ENCODE measurements at regions not wholly inside any gene's neighbourhood (a gene's known extent, or its start where the extent isn't known, plus 50 kb on each side); places are given as distances from the start of the nearest gene placed in this dataset.

DNA sequence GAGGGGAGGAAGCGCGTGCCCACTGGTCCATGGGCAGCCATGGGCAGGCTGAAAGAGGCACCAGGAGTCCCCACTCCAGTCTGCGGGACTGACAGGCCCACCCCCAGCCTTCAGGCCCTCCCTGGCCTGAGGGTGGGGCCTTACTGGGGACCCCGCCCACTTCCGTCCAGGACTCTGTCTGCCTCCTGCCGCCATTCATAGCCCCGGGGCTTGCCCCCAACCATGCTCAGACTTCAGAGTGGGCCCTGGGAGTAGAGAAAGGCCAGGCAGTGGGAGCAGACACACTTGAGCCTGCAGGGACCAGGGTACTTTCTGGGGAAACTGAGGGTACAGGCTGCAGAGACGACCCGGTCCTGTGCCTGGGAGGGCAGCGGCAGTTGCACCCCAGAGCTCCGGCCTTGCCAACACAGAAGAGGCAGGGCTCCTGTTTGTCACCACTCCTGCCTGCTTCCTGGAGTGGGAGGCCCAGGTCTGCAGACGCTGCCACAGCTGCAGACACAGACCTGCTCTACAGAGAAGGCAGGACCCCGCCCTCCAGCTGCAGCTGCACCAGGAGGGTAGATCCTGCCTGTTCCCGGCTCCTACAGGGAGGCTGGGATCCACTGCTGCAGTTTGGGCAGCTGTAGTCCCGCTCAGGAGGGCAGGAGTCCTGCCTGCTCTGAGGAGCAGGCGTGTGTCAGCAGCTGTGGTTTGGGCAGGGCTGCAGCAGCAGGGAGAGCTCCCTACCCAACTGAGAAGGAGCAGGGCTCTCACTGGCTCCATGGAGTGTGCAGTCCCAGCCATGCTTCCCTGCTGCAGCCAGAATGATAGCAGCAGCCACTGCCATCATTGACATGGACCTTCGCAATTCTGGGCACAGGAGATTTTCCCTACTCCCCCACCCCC lies 387.9 kb upstream of the ANO3 start:
- DNase-seq (ENCODE audit: low read depth in 2 of 3, low spot score in 2 of 3): no peak

DNA sequence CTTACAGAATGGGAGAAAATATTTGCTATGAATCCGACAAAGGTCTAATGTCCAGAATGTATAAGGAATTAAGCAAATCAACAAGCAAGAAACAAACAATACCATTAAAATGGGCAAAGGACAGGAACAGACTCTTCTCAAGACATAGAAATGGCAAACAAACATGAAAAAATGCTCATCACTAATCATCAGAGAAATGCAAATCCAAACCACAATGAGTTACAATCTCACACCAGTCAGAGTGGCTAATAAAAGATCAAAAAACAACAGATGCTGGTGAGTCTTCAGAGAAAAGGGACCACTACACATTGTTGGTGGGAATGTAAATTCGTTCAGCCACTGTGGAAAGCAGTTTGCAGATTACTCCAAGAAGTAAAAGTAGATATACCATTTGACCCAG lies 382.0 kb upstream of the ANO3 start:
- DNase-seq (ENCODE audit: low read depth in 2 of 3, low spot score in 2 of 3): no peak

DNA sequence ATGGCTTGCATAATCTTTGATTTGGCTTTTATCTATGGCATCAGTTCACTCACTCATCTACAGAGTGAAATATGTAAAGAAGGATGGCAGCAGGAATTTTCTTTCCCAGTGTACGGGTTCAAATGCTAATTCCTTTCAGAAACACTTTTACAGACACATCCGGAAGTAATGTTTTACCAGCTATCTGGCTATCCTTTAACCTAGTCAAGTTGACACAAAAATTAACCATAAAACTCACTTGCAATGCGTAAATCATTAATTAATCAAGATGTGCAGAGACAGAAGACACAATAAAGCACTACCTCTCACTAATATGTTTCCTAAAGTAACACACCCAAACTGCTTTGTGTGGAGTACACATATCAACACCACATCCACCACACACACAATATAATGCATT lies 378.9 kb upstream of the ANO3 start:
- no peak for DNase-seq (ENCODE audit: low read depth in 2 of 3, low spot score in 2 of 3)

DNA sequence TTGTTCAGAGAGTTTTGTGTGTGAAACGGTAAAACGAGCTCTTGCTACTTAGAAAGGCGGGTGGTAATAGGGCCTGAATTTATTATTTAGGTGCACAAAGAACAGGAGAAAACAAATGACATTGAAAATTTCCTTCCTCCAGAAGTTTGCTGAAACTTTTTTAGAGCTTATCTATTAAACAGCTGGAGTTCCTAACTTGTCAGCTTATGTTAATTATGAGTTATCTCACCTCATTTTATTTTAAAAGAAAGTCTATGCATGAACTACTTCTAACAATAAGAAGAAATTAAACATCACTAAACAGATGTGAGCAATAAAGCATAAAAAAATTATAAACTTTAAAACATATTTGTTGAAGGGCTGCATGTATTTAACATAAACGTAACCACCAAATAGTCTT lies 373.9 kb upstream of the ANO3 start:
- DNase-seq (ENCODE audit: low read depth in 2 of 3, low spot score in 2 of 3): no peak

DNA sequence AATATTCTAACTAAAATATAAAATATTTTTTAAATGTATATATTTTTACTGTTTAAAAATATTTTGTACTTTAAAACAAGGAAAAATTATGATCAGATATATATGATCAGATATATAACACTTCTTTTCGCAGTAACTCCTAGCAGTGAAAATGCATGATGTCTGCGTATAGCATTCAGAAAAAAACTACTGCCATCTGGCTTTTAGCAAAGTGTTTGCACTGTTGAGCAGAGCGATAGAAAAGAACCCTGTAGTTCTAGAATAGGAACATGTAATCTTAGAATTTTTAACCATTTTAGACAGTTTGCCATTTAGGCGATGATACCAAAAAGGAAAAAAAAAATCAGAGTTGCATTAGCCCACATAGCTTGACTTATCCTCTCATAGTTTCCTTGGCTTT lies 370.4 kb upstream of the ANO3 start:
- no peak for DNase-seq (ENCODE audit: low read depth in 2 of 3, low spot score in 2 of 3)

DNA sequence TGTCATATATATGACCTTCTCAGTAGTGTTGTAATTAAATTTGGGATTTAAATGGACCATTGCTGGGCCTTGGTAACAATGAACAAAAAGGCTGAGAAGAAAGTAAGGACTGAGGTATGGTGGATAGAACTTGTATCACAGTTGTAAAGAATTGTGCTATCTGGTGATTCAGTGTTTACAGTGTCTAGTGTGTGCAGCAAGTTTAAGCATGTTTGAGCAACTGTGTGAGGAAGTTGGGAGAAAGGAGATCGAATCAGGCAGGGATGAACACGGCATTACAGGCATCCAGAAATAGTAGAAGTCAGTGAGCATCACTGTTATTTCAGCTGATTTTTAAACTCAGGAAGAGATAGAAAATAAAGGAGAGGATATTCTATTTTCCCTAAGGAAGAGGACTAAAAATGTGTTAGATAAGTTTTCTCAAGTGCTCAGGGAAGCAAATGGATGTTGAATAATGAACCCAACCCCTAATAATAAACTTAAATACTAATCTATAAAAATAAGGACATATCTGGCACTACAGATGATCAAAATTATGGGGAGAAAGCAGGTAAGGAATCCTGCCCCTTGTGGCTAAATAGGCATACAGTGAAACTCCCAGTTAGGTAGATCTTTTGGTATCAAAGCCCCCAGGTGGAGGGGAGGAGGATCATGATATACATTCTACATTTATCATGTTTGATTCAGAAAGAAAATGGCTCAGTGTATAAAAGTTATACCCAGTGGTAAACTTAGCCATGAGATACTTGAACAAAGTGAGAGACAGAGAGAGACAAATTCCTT lies 361.0 kb upstream of the ANO3 start:
- DNase-seq (ENCODE audit: low read depth in 2 of 3, low spot score in 2 of 3): no peak

DNA sequence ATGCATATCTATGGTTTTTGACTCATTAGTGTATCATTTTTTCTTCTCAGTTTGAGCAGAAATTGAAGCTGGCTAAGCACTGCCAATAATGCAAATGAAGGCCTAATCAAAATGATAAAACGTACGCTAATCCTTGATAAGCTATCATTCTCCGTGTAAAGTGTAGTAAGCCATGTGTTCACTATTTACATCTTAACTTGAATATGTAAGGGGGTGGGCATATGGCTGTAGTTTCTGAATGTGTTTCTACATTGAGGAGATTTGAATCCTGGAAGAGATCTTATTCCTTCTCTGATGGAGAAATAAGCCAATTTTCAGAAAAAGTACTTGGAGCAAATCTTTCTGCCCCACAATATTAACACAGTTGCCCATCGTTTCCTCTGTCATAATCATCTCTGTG lies 351.8 kb upstream of the ANO3 start:
- DNase-seq (ENCODE audit: low read depth in 2 of 3, low spot score in 2 of 3): no peak

DNA sequence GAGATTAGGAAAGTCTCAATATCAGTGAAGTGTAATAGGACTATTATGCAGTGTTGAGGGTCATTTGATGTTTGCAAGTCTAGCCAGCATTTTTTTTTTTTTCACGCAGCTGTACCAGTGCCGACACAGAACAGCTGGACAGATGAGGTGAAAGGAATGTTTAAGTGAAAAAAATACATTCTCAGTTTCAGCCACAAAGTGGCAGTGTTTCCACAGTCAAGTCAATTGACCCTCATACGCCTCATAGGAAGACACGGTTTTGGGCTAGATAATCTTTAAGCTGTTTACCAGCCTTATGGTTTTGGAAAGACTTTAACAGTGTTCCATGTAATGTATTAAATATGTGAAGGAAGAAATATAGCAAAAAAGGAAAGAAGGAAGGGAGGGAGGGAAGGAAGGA lies 349.9 kb upstream of the ANO3 start:
- DNase-seq (ENCODE audit: low read depth in 2 of 3, low spot score in 2 of 3): no peak

DNA sequence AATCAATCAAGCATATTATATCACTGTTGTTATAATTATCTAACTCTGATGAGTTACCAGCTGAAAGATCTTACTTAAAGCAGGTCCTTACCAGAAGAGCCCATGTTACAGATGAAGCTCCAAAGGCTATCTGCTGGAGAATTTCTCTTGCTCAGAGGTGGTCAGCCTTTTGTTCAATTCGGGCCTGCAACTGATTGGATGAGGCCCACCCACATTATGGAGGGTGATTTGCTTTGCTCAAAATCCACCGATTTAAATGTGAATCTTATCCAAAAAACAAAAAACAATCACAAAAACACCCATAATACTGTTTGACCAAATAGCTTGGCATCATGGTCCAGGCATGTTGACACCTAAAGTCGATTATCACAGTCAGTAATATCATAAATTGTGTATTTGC lies 348.6 kb upstream of the ANO3 start:
- DNase-seq (ENCODE audit: low read depth in 2 of 3, low spot score in 2 of 3): no peak

DNA sequence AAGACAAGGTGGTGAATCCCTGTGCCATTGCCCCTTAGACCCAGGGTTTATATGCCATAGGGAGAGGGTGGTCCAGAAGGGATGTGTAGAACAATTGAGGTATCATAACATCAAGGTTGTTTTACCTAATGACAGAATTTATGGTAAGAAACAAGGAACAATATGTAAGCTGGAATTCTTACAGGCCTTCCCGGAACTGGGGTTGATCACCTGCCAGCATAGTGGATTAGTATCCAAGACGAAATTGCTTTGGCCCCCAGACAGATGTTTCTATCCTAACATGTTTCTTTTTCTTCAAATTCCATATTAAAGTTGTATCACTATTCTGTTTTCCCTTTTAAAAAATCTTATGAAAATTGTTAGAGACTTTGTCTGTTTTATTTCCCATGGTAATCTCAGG lies 343.8 kb upstream of the ANO3 start:
- DNase-seq (ENCODE audit: low read depth in 2 of 3, low spot score in 2 of 3): no peak

DNA sequence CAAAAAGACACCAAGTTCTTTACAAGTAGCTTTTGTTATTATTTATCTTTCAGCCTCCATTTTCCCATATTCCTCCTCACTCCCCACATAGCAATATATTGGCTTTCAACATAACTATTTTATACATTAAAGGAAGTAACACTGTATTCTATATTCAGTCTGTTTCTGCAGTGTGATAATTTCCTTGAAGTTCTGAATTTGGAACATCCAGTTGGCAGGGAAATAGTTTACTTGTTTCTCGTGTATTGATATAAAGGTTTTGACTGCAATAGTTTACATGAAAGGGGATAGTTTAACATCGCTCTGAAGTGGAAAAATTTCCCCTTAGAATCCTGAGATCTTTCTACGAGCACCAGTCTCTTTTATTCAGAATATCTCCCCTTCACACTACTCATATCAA lies 341.5 kb upstream of the ANO3 start:
- DNase-seq (ENCODE audit: low read depth in 2 of 3, low spot score in 2 of 3): no peak

DNA sequence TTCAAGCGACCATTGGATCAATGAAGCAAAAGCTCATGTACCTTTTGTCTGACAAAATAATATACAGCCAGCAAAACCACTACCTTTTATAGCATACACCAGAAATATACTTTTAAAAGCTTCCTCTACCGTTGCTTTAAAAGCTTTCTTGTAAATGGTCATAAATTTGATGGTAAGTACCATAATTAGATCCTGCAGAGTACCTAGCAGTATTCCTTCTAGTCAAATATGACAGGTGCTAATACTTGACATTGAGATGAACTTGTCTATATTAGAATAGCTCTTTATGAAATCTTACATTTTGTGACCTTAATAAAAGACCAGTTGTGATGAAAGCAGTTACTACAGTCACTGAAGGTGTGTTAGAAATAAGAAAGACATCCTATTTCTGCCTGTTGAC lies 340.5 kb upstream of the ANO3 start:
- DNase-seq (ENCODE audit: low read depth in 2 of 3, low spot score in 2 of 3): no peak

DNA sequence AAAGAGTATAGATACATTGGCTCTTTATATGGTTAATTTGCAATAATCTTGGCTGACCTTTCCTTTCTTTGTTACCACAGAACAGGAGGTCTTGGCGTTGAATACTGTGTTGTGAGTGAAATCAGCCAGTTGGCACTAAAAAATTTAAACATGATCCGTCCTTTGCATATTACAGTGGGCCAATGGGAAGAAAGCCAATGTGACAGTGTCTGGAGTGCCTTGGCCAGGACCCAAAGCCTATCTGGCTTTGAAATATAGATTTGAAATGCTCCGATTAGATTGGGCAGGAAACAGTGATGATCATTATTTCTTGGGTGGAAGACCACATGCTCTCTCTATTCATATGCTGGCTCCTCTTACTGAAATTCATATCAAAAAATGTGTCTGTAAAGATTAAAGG lies 339.6 kb upstream of the ANO3 start:
- no peak for DNase-seq (ENCODE audit: low read depth in 2 of 3, low spot score in 2 of 3)

DNA sequence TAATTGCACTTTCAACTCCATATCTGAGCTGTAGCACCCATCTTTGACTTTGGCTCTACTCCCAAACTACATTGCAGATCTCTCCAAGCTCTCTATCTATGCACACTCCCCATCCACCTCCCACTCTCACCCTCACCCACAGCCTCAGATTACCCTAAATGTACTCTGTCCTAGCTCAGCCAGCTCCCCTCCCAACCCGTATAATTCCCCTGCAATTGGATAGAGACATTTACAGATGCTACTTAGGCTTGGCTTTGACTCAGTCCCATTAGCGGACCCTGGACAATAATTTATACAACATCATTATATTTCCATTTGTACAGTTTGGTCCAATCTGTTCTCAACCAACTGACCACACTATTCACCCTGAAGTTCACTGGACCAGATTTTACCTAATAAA lies 338.9 kb upstream of the ANO3 start:
- DNase-seq (ENCODE audit: low read depth in 2 of 3, low spot score in 2 of 3): no peak

DNA sequence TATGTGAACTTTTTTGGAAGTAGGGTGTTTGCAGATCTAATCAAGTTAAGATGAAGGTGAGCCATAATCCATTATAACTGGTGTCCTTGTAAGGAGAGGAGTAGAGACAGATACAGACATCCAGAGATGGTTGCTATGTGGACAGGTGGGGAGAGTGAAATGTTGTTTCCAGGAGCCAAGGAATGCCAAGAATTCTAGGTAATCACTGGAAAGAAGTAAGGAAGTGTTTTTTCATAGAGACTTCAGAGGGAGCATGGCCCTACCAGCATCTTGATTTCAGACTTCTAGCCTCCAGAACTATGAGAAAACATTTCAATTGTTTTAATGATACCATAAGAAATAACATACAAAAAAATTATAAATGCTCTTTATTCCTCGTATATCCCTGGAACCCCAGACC lies 320.5 kb upstream of the ANO3 start:
- no peak for DNase-seq (ENCODE audit: low read depth in 2 of 3, low spot score in 2 of 3)

DNA sequence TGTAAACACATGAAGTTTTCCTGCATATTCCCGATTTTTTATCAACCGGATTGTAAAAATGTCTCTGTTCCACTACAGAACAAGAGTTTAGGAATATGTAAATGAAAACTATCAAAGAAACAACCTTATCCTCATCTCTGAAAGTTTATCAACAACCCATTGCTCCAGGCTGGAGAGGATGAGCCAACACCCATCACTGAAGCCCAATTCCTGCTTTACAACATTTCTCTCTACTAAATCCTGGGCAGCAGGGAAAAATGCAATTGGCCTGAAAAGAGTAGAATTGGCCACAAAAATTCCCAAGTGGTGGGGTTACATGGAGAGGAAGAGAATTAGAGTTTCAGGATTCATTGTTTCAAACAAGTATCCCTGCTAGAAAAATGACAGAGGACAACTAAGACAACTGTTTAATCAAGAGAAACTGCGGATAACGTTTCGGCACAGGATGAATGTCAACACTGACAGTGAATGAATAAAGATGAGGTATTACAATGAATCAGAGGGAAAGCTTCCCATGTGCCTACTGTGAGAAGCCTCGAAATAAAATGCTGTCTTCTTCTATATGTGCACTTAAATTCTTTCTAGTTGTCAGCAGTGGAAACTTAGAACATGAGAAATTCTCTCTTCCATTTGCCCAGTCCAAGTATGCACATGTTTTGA lies 317.3 kb upstream of the ANO3 start:
- DNase-seq (ENCODE audit: low read depth in 2 of 3, low spot score in 2 of 3): no peak

DNA sequence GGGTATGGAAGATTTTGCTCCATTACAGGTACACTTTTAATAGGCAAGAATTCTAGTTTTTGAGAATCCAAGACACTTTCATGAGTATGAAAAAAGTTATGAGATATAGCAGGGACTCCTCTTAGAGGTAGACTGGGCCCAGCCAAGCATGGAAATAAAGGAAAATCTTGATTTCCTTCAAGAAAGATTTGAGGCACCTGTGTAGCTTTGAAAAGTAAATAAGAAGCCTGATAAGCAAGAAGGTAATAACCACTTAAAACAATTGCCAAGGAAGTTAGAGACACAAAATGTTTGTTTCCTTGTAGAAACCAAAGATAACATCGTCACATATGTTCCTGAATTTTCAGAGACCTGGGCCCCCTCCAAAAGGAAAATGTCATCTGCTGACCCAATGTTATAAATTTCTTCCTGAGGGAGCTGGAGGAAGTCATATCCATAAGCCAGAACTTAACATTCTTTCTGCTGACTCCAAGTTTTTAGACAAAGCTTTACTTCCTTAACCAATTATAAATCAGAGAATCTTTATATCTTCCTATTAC lies 314.5 kb upstream of the ANO3 start:
- no peak for DNase-seq (ENCODE audit: low read depth in 2 of 3, low spot score in 2 of 3)

DNA sequence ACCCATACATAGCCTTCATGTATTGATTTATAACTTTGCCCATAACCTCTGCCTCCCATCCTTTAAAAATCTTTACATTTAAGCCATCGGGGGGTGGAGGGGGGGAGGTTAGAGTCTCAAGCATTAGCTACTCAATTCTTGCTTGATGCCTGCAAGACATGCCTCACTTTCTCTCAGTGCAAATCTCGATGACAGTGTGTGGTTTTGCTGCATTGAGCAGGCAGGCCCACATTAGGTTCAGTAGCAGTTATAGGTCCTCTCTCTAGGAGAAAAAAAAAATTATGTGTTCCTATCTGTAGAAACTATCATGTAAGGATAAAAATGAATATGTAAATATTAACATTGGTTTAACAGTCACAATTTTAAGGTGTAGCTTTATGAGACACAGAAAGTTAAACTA lies 314.0 kb upstream of the ANO3 start:
- DNase-seq (ENCODE audit: low read depth in 2 of 3, low spot score in 2 of 3): no peak

DNA sequence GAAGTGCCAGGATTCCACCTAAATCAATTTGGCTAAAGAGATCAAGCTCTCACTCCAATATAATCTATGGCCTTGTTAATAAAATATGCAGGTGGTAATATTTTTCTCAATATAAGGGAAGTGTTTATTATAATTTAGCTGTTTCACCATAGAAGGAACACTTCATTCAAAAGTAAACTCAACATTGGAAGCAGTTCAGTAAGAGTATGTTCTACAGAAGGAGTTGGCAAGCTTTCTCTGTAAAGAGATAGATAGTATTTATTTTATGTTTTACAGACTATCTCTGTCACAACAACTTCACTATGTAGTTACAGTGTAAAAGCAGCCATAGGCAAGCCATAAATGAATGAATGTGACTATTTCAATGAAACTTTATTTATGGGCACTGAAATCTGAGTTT lies 313.6 kb upstream of the ANO3 start:
- DNase-seq (ENCODE audit: low read depth in 2 of 3, low spot score in 2 of 3): no peak

DNA sequence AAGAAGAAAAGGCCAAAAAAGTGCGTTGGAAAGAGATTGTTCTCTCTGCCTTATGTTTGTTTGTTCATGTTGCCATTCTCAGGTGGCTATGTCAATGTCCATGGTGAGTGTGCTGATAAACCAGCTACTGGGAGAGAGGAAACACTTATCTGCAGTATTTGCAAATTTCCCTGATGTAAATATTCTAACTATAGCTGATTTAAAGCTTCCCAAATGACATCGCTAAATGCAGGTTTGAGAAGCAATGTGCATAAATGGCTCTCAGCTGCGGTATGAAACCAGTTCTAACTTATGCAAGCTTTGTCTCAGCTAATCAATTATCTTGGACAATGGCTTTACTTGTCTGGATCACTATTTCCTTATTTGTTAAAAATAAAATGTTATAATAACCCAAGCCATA lies 312.5 kb upstream of the ANO3 start:
- no peak for DNase-seq (ENCODE audit: low read depth in 2 of 3, low spot score in 2 of 3)

DNA sequence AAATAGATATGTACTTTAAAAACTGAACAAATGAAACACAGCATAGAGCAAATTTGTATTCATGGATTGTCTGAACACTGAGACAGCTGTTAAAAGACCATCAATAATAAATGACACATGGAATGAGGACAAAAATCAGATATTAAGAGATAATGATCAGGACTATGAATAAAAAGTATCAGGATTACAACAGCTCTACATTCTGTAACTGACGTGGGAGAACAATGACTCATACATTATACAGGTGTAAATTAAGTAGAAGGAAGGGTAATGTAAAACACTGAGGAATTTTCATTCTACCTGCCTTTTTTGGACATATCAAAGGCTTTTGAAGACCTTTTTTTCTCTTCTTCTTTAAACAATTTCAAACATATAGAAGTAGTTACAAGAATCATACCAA lies 310.9 kb upstream of the ANO3 start:
- no peak for DNase-seq (ENCODE audit: low read depth in 2 of 3, low spot score in 2 of 3)

DNA sequence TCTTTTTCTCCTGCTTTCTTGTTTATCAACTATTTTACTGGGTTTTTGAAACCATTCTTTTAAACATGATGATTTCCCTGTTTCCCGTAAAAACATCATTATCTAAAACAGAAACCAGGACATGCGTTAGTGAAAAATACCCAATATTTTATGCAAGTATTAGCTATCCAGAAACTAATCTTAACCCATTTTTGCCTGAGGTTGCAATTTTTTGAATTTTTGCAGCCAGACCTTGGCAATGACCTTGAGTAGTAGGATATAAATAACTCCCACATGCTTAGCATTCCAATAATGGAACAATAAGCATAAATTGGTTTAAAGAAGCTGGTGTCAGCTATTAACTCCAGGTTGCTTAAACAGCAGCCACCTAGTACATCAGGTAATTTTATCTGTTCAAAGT lies 308.9 kb upstream of the ANO3 start:
- no peak for DNase-seq (ENCODE audit: low read depth in 2 of 3, low spot score in 2 of 3)
